CD4-positive, alpha-beta T cell treated with Interleukin-15 for 1 hour (primary cell): ENCODE measurements at regions not wholly inside any gene's neighbourhood (a gene's known extent, or its start where the extent isn't known, plus 50 kb on each side); places are given as distances from the start of the nearest gene placed in this dataset.

Source experiments
- DNase-seq: peaks from one replicate; pipeline ENCODE4 v3.0.0-alpha.2; 2020

DNA sequence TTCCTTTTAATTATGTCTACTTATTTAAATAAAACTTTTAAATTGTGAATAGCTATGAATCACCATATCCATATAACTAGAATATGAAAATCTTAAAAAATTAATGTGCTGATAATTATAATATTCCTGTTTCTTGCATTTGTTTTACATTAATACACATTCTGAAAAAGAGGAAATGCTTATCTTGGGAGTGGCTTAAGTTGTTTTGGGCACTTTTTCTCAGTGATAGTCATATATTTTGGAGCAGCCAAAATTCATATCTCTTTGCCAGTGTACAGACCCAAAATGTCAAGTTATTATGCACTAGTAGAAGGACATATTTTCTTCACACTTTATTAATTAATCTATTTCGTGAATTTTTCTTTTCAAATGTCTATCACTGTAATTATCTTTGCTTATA is 838.5 kb downstream of the USP25 start:
- no peak for DNase-seq

DNA sequence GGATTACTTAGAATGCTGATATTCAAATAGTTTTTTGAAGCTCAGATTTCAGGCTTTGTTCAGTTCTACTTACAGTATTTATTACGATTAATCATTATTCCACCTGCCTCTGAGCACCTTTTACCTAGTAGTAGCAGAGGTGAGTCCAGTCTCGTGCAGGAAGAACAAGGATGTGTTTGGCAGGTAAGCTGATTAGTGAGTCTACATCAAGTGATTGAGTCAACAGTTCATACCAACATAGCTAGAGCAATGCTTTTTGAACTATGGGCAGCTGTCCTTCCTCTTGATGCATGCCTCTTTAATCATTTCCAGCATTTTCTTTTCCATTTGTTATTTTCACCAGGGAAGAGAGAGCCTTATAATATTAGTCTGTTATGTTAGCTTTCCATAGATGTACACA is 838.9 kb downstream of the USP25 start:
- no peak for DNase-seq

DNA sequence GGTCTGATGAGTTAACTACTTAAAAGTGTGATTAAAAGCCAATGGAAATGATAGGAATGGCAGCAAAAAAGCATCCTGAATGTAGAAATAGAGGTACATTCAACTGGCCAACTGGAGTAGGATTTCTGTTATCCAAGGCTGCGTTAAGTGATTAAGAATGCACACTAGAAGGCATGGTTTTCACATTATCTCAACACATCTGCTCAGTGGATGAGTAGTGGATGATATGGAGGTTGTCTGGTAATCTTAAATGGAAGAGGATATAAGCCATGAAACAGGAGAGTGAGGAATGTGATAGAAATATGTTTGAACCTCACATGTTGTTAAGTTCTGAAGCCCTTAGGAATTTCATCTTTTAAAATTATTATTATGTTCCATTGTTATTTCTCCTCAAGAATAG is 839.9 kb downstream of the USP25 start:
- DNase-seq = no peak

DNA sequence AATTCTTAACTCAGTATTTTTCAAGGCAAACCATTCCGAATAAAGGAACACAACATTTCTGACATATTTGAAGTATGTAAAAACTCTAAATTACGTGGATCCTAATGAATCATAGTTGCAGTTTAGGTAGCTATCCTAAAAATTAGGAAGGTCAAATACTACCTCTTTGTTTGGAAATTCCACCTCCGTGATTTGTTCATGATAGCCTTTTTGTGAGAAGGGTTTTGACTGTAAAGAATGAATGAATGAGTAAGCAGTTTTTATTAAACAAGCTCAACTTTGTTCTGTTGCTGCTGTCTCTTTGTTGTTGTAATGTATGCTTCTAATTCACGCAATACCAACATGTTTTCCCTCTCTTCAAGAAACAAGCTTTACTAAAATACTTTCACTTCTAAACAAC is 840.4 kb downstream of the USP25 start:
- DNase-seq = no peak

DNA sequence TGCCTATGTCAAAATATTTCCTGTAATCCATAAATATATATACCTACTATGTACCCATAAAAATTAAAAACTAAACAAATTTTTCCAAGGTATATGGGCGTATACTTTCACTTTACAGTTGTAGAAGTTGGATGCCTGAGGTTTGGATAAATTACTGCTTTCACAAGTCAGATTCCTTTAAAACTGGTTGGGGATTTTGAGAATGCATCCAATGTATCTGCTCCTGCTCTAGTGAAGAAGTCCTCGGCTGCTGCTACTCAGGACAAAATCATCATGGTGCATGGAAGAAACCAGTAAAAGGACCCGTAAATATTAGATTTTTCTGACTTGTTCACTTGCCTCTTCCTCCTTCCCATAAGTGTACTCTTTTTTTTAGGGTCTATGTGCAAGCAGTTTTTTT is 841.1 kb downstream of the USP25 start:
- no peak for DNase-seq

DNA sequence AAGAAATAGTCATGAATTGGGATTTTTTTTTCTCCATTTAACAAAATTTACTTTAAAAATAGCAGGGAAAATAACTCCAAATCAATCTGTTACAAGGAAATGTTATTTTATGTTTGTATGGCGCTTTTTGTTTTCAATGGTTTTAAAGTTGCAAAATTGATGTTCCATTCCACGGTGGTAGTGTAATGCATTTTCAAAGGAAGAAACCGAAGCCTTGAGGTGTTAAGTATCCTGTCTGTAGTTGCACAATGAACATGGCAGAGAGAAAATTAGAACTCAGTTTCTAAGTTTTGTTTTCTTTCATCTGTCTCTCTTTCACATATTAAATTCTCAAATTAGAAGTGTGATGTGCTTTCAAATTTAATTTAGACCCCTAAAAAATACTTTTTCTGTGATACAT is 841.8 kb downstream of the USP25 start:
- DNase-seq = no peak

DNA sequence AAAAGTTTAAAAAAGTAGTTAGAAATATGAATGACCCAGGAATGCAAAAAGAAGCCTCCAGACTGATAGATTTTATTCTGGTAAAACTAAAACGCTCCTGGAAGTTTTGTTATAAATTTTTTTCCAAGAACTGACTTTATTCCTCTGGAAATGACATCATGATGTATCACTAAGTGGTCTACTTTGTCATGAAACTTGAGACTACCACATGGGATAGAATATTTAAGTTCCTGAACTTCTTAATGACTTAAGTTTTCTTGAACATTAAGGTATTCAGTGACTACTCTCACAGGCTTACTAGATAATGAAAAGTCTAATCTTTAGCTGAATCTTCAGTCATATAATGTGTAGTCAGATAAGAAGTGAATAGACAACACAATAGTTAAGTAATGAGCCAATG is 842.2 kb downstream of the USP25 start:
- no peak for DNase-seq

DNA sequence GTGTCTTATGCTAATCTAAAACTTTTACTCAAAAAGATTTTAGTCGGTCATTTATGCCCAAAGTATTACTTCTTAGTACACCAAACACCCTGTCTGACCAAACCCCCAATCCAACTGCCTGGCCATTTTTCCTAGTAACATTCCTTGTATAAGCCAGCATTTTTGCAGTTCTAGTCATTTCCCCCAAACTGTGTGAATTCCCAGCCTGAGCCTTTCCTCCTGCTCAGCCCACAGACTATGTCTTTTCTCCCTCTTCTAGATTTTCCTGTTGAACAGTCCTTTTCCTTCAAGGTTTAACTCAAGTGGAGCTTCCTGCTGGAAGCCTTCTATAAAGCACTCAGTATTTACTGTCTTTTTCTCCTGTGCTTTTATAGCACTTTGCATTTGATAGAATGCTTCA is 843.8 kb downstream of the USP25 start:
- DNase-seq = no peak

DNA sequence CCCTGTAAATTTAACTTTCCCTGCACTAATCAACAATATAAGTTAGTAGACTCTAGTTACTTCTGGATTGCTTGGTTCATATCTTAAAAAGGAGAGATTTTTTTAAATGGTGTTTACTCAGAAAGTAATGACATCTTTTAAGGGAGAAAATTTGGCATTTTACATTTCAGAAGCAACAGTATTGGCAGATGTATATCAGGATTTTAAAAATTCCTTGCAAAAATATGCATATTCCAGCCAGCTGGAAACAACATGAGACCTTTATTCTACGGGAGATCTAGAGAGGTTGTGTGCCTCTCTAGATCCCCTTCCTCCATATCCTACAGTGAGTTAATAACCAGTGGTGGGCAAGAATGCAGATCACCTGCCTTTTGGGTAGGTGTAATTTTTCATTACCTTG is 848.2 kb downstream of the USP25 start:
- no peak for DNase-seq

DNA sequence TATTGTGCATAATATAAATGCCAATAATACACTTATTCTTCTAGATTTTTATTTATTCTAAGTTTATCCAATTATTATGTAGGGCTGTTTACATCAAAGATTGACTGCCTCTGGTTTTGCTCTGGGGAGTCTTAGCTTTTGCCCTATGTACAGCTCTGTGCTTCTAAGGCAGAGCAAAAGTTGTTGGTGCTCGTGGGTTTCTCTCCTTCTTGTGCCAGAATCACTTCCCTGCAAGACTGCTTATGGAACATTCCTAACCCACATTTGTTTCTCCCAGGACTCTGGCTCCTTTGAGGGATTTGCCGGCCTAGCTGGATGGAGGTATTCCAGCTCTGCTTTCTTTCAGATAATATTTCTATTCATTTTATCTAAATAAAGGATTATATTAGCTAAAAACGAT is 849.1 kb downstream of the USP25 start:
- no peak for DNase-seq

DNA sequence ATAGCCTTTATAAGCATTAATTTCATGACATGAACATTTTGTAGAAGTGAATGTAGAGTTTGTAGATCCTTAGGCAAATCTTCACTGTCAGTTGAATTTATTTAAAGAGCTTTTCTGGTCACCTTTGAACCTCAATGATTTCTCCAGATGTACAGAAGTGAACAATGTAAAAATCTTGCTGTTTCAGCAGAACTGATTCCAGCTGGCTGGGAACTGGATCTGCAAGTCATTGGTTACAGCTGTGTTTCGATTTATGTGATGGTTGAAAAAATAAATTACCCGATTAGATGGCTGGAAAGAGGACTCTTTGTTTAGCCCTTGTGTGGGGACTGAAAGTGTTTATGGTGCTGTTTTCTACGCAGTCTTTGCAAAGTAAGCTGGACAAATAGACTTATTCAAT is 849.8 kb downstream of the USP25 start:
- DNase-seq = no peak

DNA sequence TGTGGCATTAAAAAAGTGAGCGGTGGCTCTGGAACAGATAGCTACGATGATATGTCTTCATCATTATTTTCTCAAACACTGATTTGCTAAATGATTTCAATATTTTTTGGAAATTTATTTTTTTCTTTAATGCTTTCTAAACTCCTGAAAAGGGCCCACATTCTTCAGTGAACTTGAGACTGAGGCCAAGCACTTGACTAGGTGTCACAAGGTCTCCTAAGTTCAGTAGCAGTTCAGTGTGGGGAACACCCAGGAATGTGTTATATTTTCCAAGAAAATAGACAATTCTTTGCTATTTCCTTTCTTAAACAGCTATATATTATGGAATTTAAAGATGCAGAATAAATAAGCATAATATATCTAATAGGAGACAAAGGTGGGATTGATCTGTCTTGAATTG is 850.9 kb downstream of the USP25 start:
- no peak for DNase-seq

DNA sequence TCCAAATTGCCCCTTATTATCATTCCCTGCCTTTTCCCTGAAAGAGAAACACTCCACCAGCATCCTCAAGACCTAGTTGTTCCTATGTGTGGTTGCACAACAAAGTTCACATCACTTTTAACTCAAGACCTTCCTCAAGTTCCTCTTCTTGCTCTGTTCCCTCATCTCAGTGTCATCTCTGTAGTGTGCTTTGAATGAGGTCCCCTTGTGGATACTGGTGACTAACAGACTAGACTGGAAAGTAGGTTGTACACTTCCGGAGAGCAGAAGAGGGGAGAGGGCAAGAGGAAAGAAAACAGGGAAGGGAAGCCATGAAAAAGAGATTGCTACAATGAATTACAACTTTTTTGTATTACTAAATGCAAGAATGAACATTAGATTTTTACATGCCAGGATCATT is 853.8 kb downstream of the USP25 start:
- no peak for DNase-seq

DNA sequence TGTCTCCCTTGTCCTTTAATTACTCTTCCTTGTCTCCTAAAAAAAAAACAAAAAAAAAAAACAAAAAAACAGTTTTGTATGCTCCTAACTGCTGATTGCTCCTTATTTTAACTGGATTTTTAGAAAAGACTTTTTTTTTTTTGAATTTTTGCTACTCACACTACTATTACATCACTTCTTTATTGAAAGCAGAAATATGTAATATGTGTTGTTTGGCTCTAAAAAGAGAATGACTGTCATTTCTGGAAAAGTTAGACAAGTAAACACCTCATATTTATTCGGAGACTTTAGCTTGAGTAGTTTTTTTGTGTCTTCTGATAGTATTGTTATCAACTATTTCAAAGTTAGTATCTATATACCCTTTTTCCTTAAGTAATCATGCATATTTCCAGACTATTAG is 855.0 kb downstream of the USP25 start:
- no peak for DNase-seq

DNA sequence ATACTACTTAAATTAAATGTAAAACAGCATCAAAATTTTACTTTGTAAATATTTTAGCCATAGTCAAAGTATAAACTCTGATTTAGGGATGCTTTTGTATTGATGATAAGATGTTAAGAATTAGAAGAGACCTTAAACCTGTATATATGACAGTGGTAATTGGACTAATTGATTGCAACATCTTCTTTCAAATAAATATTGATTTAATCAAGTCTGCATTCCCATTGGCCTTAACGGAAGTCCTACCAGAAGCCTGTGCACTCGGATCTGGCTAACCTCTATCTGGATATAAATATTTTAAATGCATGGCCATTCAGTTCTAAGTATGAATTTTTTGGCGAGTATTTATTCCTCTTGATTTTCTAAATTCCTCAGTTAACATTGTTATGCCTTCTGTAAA is 856.1 kb downstream of the USP25 start:
- no peak for DNase-seq

DNA sequence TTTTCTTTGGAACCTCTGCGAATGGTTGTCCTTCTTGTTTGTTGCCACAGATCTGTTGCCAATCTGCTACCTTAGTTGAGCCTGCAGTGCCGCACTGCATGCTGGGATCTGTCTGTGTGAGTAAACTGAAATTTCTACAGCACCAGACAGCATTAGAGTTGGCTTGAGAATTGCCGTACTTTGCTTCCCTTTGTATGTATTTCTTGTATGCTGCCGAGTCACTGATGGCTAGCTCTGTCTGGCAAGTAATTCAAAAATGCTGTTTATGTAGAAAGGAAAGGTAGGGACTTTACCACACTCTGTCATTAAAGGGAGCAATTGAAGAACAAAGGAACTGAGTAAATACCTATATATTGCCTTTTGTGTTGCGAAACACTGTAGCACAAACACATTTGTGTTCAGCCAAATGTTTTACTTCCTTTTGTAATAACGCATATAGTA is 857.4 kb downstream of the USP25 start:
- DNase-seq = no peak

DNA sequence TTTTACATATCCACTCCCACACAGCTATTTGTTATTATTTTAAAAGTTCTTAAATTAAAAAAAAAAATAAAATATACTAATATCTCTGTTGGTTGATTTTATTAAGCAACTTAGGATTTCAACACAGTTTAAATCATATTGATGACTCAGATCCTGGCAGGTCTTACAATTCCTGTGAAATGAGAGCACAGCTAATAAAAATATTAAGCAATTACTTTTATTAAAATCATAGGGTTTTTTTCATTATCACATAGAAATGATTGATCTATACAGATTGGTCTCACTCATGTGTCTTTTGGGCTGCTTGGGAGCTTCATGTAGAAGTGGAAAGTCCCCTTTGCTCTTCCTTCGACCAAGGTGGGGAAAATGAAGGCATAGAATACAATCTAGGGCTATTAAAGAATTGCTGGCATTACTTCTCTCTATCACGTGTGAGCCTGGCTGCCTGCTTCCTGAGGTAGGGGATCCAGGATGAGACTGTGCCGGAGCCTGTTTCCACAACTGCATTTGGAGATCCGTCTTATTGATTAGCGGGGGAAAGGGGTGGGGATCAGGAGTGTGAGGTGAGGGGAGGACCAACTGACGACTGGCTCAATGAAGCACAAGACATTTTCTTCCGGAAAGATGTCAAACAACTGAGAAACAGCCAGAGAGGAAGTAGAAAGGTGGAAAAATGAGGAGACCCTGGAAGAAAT is 858.0 kb downstream of the USP25 start:
- no peak for DNase-seq

DNA sequence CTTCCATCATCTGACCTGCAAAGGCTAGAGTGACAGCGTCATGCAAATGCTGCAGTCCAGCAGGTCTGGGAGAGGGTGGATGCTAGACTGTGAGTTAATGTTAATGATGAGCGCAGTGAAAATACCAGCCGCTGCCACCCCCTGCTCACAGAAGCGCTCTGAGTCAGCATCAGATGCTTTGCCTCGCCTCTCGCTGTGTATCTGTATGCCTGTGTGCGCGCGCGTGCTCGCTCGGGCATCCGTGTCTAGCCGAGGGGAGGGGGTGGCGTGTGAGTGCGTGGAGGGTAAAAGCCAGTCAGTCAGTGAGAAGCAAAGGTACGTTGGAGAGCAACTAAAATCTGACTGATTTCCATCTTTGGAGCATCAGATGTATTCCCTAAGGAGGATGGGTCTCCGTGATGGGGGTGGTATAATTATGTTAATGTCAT is 858.7 kb downstream of the USP25 start:
- no peak for DNase-seq

DNA sequence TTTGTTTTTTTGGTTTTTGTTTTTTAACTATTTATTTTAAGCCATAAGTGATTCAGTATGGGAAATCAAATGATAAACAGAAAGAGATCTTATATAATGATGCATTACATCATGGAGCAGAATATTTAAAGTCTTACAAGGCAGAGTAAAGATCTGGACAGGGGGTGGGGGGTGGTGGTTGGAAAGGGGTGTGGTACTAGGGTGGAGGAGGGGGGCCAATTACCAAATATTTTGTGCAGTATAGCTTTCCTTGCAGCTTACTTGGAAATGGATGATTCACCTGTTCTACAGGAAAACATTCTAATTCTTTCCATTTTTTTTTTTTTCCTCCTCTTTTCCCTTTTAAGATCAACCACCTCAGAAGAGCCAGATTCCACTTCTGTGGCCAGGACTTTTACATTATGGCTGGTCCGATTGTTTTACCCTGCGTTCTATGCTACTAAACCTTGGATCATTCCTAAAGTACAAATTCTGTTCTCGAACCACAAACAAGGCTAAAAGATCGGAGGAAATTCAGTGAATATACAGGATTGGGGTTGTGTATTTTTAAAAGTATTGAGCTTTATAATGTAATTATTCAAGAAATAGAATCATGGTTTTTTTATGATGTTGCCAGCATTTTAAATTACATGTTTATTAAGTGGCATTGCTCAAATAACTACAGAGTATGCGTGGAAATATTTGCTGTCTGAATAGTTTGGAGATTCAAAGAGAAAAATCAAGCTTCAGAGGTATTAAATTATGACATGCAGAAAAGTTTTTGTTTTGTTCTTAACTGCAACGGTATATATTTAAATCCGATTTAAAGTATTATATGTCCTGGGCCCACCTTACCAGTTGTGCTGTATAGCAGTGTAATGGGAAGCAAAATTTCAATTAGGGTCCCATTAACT is 859.5 kb downstream of the USP25 start:
- no peak for DNase-seq

DNA sequence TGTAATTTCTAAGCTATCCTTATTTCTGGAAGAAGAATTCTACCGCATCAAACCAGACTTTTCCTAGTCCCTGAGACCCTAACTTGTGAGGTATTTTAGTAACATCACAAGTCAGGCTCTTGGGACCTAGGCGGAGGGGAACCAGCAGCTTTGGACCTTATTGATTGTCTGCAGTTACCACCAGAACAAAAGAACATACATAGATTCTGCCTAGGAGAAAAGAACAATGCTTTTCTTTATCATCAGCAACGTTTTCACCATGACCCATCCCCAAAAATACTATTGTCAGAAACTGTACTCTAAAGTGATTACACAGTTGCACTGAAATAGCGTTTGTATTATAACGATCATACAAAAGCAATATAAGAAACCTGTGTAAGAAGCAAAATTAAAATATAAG is 860.4 kb downstream of the USP25 start:
- DNase-seq = no peak

DNA sequence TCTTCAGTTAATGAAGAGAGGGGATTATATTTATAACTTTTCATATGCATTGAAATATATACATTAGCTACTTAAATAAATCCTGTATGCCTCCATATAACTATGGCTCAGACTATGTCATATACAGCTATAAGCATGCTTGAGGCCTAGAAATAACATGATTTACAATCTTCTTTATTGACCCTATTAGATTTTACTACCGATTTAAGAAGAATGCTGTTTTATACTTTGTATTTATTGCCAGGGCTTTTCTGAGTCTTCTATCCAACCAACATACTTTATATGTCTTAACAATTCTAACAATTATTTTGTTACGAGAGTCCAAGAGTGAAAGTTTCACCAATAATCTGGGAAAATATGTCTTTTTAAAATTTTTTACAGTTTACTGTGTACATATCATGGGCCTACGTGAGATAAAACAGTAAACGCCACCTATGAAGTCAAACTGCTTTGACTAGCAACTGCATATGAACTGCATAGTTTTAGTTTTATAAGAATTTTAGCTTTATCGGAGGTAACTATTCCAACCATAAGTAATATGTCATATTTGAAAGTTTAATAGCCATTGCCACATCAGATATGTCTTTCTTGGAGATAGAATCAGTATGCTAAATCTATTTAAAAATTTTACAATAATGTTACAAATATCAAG is 861.0 kb downstream of the USP25 start:
- no peak for DNase-seq

DNA sequence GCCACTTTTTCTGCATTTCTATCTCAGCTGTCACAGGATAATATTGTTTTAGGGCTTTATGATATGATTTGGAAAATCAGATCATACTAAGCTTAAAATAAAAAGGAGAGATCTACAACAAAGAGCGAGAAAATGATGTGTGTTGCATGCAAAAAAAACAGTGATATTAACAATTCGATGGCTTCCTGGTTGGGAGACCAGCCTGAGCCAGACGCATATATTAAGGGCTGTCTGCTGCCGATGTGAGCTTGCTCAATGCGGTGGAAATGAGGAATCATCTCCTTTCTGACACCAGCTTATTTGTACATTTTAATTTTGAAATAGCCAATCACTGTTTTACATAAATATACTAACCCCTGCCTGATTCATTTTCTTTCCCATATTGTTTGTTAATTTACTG is 862.6 kb downstream of the USP25 start:
- DNase-seq = no peak

DNA sequence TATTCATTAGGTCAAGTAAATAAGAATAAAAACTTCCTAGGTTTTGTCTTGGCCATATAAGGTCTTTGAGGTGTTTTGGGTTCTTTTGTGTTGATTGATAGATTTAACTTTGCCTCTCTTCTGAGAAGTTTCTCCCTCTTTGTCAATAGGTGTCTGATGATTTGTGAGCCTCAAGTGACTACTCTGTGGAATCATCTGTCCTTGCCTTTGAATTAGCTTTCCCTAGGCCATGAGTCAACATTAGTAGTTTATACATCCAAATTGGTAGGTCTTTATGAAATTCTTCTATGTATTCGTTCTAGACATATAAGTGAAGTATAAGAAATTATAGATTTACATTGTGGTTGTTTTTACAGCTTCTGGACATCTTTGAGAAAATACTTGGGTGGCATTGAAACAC is 864.4 kb downstream of the USP25 start:
- DNase-seq = no peak

DNA sequence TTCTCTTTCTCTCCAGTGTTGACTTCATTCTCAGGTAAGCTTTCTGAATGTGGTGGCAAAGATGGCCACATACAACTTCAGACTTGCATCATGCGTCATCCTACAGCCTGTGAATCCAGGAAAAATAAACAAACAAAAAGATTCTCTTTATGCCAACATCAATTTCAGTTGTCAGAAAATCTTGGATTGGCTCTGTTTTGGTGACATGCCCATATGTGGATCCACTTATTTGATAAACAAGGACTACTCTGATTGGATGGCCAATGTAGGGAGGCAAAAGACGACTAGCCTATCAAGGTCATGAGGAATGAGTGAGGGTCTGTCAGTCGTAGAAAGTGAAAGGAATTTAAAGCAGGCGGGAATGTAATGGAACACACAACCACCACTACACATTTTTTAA is 866.6 kb downstream of the USP25 start:
- no peak for DNase-seq
